Limb (tissue), 2 donors: ENCODE measurements at regions not wholly inside any gene's neighbourhood (a gene's known extent, or its start where the extent isn't known, plus 50 kb on each side); places are given as distances from the start of the nearest gene placed in this dataset.
"Not testable (repeated sequence)": the region's sequence is repeated elsewhere in the genome, so short reads cannot be mapped to it uniquely, and the experiment has no call there.

Experiments used
- DNase-seq, 2 donors: peaks; one replicate each; pipeline ENCODE4 v3.0.0-alpha.2; 2016; ENCODE audit errors: extremely low spot score in 2 of 2

- DNase-seq: no peak
These were observed 794.8 kb upstream of the EPHA5 start for GRCh38 chr4:66465111-66465510.

GRCh38 chr4:66462890-66463289 lies 792.6 kb upstream of the EPHA5 start:
- not testable (repeated sequence) for DNase-seq

GRCh38 chr4:66451741-66452140 lies 781.5 kb upstream of the EPHA5 start:
- no peak for DNase-seq

GRCh38 chr4:66443008-66443407 lies 772.7 kb upstream of the EPHA5 start:
- DNase-seq: no peak

GRCh38 chr4:66439508-66439907 lies 769.2 kb upstream of the EPHA5 start:
- no peak for DNase-seq

GRCh38 chr4:66433706-66434105 lies 763.4 kb upstream of the EPHA5 start:
- DNase-seq: no peak

GRCh38 chr4:66430856-66431255 lies 760.6 kb upstream of the EPHA5 start:
- no peak for DNase-seq

GRCh38 chr4:66429276-66429675 lies 759.0 kb upstream of the EPHA5 start:
- peak in 1 of 2 donors; percentile 60 for DNase-seq

GRCh38 chr4:66416425-66416824 lies 746.1 kb upstream of the EPHA5 start:
- DNase-seq: no peak

- no peak for DNase-seq
These were observed 733.9 kb upstream of the EPHA5 start for GRCh38 chr4:66404141-66404540.

GRCh38 chr4:66376921-66377320 lies 706.6 kb upstream of the EPHA5 start:
- DNase-seq: no peak

- DNase-seq: no peak
These were observed 706.1 kb upstream of the EPHA5 start for GRCh38 chr4:66376396-66376795.

- no peak for DNase-seq
These were observed 703.0 kb upstream of the EPHA5 start for GRCh38 chr4:66373268-66373667.

- no peak for DNase-seq
These were observed 702.4 kb upstream of the EPHA5 start for GRCh38 chr4:66372706-66373105.

- DNase-seq: no peak
These were observed 696.9 kb upstream of the EPHA5 start for GRCh38 chr4:66367043-66367660.

- DNase-seq: not testable (repeated sequence)
These were observed 690.1 kb upstream of the EPHA5 start for GRCh38 chr4:66360395-66360794.

GRCh38 chr4:66357316-66357715 lies 687.0 kb upstream of the EPHA5 start:
- no peak for DNase-seq

- no peak for DNase-seq
These were observed 685.0 kb upstream of the EPHA5 start for GRCh38 chr4:66355328-66355727.

GRCh38 chr4:66351761-66352160 lies 681.5 kb upstream of the EPHA5 start:
- no peak for DNase-seq

- no peak for DNase-seq
These were observed 670.1 kb upstream of the EPHA5 start for GRCh38 chr4:66340286-66340893.

GRCh38 chr4:66339007-66339406 lies 668.7 kb upstream of the EPHA5 start:
- DNase-seq: no peak

GRCh38 chr4:66331761-66332160 lies 661.5 kb upstream of the EPHA5 start:
- no peak for DNase-seq

GRCh38 chr4:66330125-66330524 lies 659.8 kb upstream of the EPHA5 start:
- DNase-seq: no peak
